GM18909 (cell line): ENCODE measurements at regions not wholly inside any gene's neighbourhood (a gene's known extent, or its start where the extent isn't known, plus 50 kb on each side); places are given as distances from the start of the nearest gene placed in this dataset.
"Not testable (repeated sequence)": the region's sequence is repeated elsewhere in the genome, so short reads cannot be mapped to it uniquely, and the experiment has no call there.

Source experiments
- ATAC-seq: cut with Tn5 transposase; IDR thresholded peaks from one replicate; pipeline ENCODE4 v1.9.1; 2021; ENCODE audit warnings: mild to moderate bottlenecking; ENCODE audit not compliant: unreplicated experiment, poor library complexity

DNA sequence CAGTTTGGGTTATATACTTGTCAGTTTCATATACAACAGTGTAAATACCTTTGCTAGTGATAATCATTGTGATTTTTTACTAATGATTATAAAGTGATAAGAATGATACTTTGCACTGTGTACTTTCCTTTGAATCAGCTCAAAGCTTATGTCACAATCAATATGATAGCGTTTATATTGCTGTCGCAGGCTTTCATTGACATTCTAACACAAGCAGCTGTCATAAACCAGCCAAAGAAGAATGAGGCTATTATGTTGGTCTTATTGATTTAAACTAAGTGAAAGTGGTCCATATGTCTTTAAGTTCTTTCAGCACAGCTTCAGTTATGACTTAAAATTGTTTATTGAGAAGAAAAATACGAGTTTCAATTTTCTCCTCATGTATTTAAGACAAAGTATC, 272.7 kb upstream of the RGMB start:
- ATAC-seq, result no peak

- ATAC-seq, result no peak
Observed at GRCh38 chr5:98503616-98504015, 269.8 kb upstream of the RGMB start.

DNA sequence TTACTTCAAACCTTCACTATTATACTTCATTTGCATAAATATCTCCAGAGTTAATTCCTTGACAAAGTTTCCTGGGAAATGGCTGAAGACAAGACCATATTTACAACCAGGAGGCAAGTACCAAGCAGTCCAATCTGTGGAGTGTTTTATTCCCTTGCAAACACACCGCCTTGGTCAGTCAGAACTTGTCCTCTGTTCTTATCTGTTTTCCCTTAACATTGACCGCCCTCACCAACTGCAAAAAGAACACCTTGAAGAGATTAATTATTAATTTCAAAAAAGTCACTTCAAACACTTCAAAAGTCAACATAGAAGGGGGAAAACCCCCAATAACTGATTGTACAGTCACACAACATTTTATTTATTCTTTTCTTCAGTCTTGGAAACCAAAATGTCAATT, 269.0 kb upstream of the RGMB start:
- ATAC-seq, result no peak

- ATAC-seq, result no peak
Observed at GRCh38 chr5:98510143-98510985, 263.1 kb upstream of the RGMB start.

GRCh38 chr5:98513380-98513779, 260.1 kb upstream of the RGMB start:
- ATAC-seq, result no peak

GRCh38 chr5:98514215-98514614, 259.2 kb upstream of the RGMB start:
- ATAC-seq, result no peak

DNA sequence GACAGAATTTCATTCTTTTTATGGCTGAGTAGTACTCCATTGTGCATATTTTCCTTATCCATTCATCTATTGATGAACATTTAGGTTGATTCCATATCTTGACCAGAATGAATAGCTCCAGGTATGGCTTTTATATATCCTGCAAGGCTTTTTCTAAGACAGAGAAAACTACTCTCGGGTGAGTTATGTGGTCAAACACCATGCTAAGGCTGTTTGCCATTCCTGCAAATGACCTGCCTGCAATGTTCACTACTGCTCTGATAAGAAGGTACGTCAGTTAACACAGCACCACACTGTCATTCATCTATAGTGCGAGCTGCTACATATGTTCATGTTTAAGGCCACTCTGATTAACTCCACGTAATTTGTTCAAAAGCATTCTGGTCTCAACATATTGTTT, 256.8 kb upstream of the RGMB start:
- no peak for ATAC-seq

- no peak for ATAC-seq
Observed at GRCh38 chr5:98517560-98518366, 255.7 kb upstream of the RGMB start.

DNA sequence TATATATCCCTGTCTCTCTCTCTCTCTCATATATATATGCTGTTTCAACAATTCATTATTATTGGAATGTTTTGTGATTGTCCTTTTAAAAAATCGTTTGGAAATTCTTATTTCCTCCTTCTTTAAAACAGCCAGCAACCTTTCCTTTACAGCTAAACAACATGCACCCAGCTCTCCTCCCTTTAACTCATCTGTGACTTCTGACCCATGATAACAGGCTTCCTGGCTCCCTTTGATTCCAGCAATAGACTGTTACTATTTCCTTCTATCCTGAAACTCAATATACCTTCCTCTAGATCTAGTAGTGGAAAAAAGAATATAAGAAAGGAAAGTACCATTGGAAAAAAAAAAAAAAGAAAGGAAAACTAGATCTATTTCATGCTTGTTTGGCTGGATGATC, 254.7 kb upstream of the RGMB start:
- ATAC-seq, result no peak

- no peak for ATAC-seq
Observed at GRCh38 chr5:98519571-98519970, 253.9 kb upstream of the RGMB start.

GRCh38 chr5:98521821-98522220, 251.6 kb upstream of the RGMB start:
- no peak for ATAC-seq

- no peak for ATAC-seq
Observed at GRCh38 chr5:98524773-98525172, 248.7 kb upstream of the RGMB start.

GRCh38 chr5:98527846-98528245, 245.6 kb upstream of the RGMB start:
- ATAC-seq, result no peak

- ATAC-seq, result no peak
Observed at GRCh38 chr5:98529321-98529720, 244.1 kb upstream of the RGMB start.

GRCh38 chr5:98530224-98530623, 243.2 kb upstream of the RGMB start:
- ATAC-seq, result no peak

GRCh38 chr5:98535901-98536300, 237.6 kb upstream of the RGMB start:
- no peak for ATAC-seq

DNA sequence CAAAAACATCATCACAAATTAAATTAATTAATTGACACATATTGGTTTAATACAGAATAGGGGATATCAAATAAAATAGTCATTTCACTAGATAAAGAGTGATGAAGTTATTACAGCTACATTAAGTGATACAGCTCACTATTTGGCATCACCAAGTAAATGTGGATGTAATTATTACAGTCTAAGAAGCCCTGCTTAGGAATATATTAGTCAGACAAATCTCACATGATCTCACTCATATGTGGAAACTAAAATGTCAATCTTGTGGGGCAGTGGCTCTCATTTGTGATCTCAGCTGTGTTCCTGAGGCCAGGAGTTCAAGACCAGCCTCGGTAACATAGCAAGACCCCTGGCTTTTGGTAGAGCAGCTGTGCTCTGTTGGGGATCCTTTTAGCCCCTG, 233.4 kb upstream of the RGMB start:
- ATAC-seq, result no peak

DNA sequence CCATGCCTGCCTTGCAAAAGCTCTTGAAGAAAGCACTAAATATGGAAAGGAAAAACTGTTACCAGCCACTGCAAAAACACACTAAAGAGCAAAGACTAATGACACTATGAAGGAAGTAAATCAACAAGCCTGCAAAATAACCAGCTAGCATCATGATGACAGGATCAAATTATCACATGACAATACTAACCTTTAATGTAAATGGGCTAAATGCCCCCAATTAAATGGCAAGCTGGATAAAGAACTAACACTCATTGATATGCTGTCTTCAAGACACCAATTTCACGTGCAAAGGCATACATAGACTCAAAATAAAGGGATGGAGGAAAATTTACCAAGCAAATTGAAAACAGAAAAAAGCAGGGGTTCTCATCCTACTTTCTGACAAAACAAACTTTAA, 231.8 kb upstream of the RGMB start:
- no peak for ATAC-seq

DNA sequence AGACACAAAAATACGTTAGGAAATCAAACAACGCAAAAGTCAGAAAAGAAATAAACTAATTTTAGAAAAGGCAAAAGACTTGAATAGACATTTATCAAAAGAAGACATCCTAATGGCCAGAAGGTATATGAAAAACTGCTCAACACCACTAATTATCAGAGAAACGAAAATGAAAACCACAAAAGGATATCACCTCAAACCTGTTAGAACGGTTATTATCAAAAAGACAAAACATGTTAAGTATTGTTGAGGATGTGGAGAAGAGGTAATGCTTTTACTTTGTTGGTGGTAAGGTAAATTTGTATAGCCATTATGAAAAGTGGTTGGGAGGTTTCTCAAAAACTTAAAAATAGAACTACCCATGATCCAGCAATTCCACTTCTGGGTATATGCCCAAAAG, 230.0 kb upstream of the RGMB start:
- ATAC-seq, result no peak

- ATAC-seq, result not testable (repeated sequence)
Observed at GRCh38 chr5:98546924-98547323, 226.5 kb upstream of the RGMB start.

- no peak for ATAC-seq
Observed at GRCh38 chr5:98556712-98557111, 216.8 kb upstream of the RGMB start.

- ATAC-seq, result no peak
Observed at GRCh38 chr5:98557916-98558315, 215.5 kb upstream of the RGMB start.
